ENCODE measurements at regions not wholly inside any gene's neighbourhood (a gene's known extent, or its start where the extent isn't known, plus 50 kb on each side); places are given as distances from the start of the nearest gene placed in this dataset.

GRCh38 chr21:20647607-20648006 lies 350.6 kb upstream of the NCAM2 start:
- WGBS (ENCODE audit: insufficient coverage, low coverage, missing lambda C conversion rate): 7% methylated on average over 1 of the region's 1 CpG
- H3K36me3 ChIP-seq (ENCODE audit: control insufficient read depth, insufficient read depth, low read length): no peaks in the 10 kb centered on the region

More at GRCh38 chr21:20647607-20648006, 350.6 kb upstream of the NCAM2 start:
- Histone ChIP-seq H2AFZ (ENCODE audit: low read depth, low read length) (no peak overlapping the region), H3K79me2 (ENCODE audit: control insufficient read depth, insufficient read depth, low read length) (no peaks in the 10 kb centered on the region), H4K20me1 (replicated peaks; ENCODE audit: control insufficient read depth, insufficient read depth, low read length) (no peaks in the 10 kb centered on the region), H3K9ac (ENCODE audit: insufficient read depth in 1 of 2, low read depth in 2 of 2, low read length in 2 of 2) (no peak overlapping the region), H3K9me1 (ENCODE audit: control insufficient read depth, insufficient read depth, low read length) (no peaks in the 10 kb centered on the region), H3K4me1 (replicated peaks in 1 of 2; ENCODE audit: control insufficient read depth in 2 of 2, insufficient read depth in 2 of 2, low read length in 2 of 2) (no peaks in the 10 kb centered on the region), H3K27me3 (ENCODE audit: control insufficient read depth in 2 of 2, insufficient read depth in 2 of 2, low read length in 2 of 2) (no peaks in the 10 kb centered on the region), H3K4me2 (ENCODE audit: insufficient read depth, low read length) (no peak overlapping the region), H3K4me3 (no peak overlapping the region), H3K9me3 (replicated peaks; ENCODE audit: control insufficient read depth, insufficient read depth, low read depth, low read length) (no peaks in the 10 kb centered on the region), H3K27ac (ENCODE audit: extremely low read depth, low read depth, low read length) (no peak overlapping the region)
- intact Hi-C loops (cut with micrococcal nuclease): no loop called here
- TF ChIP-seq IRF2 (CRISPR knock-in tag; IDR thresholded peaks at IDR 0.05) (no peak), PRMT5 (CRISPR knock-in tag; IDR thresholded peaks at IDR 0.05) (no peak), PHF8 (IDR thresholded peaks at IDR 0.05; ENCODE audit: borderline replicate concordance, low read length) (no peak), AFF4 (CRISPR knock-in tag; IDR thresholded peaks at IDR 0.05) (no peak), GTF2E2 (tag; IDR thresholded peaks at IDR 0.05) (no peak), CHD4 (IDR thresholded peaks at IDR 0.05; ENCODE audit: insufficient read depth, insufficient replicate concordance, low read depth, low read length, poor library complexity, severe bottlenecking) (no peak), KDM4B (IDR thresholded peaks at IDR 0.05; ENCODE audit: borderline replicate concordance in 2 of 2, low read depth in 1 of 2) (no peak)
- ATAC-seq: no peak
- in situ Hi-C loops (cut with MboI): no loop called here
- no TSS peak for BruUV-seq (replicated peaks)
- no peak for FAIRE-seq
- no peak for DNase-seq (ENCODE audit: extremely low read depth in 1 of 4, low spot score in 3 of 4)
- CTCF ChIA-PET (ENCODE audit: low intra/inter-chr PET ratio): no interaction called here
- POLR2A ChIA-PET: no interaction called here

All from K562 (cell line).